HEK293 (cell line): ENCODE measurements at regions not wholly inside any gene's neighbourhood (a gene's known extent, or its start where the extent isn't known, plus 50 kb on each side); places are given as distances from the start of the nearest gene placed in this dataset.

ENCODE experiments used
- CTCF ChIA-PET: fragments of 350-600 bp; formaldehyde crosslinking; extraction: SDS; loops from one replicate; lab custom pipeline; 2021; ENCODE audit warnings: antibody characterized with exemption; lab: Yijun Ruan, JAX
- POLR2A ChIA-PET: fragments of 300-600 bp; formaldehyde crosslinking; extraction: SDS; loops from one replicate; lab custom pipeline; 2020; ENCODE audit warnings: antibody characterized with exemption, inconsistent platforms; lab: Yijun Ruan, JAX
- H3K27ac ChIP-seq: fragments of 200-500 bp; sonication (Bioruptor generic); 2 replicates; pipeline ENCODE4 v1.5.1; 2014; ENCODE audit warnings: low read depth, low read length, control low read depth, inconsistent platforms; ENCODE audit errors: extremely low read depth
- H3K36me3 ChIP-seq, 2 experiments: fragments of 200-500 bp in 1 of 2; sonication (Bioruptor generic) in 1 of 2; 1 replicate in 1 of 2; 2 replicates in 1 of 2; pipeline ENCODE4 v1.5.1; 2014 to 2017; ENCODE audit warnings: inconsistent platforms in 2 of 2, low read length in 2 of 2; ENCODE audit not compliant: control insufficient read depth in 2 of 2, insufficient read depth in 1 of 2
- H3K4me1 ChIP-seq: fragments of 200-500 bp; sonication (Bioruptor generic); 2 replicates; pipeline ENCODE4 v1.5.1; 2014; ENCODE audit warnings: mild to moderate bottlenecking, low read length, inconsistent platforms; ENCODE audit not compliant: control insufficient read depth, insufficient read depth
- H3K4me3 ChIP-seq: 2 replicates; pipeline ENCODE4 v1.5.1; 2011; ENCODE audit warnings: low read depth, mild to moderate bottlenecking, control low read depth, low read length, moderate library complexity
- H3K9me3 ChIP-seq: fragments of 200-500 bp; sonication (Bioruptor generic); 2 replicates; pipeline ENCODE4 v1.5.1; 2014; ENCODE audit warnings: low read depth, low read length, inconsistent platforms; ENCODE audit not compliant: control insufficient read depth, insufficient read depth
- AEBP2 ChIP-seq: fragments of 450-650 bp; formaldehyde crosslinking; IDR thresholded peaks from 2 replicates; pipeline ENCODE4 v1.5.1; 2016; ENCODE audit warnings: missing biosample characterization, missing genetic modification characterization, borderline replicate concordance
- GFI1B ChIP-seq: fragments of 450-650 bp; formaldehyde crosslinking; IDR thresholded peaks from 2 replicates; pipeline ENCODE4 v1.5.1; 2016; ENCODE audit warnings: missing biosample characterization, missing genetic modification characterization
- GLI4 ChIP-seq: fragments of 450-650 bp; formaldehyde crosslinking; IDR thresholded peaks from 2 replicates; pipeline ENCODE4 v1.5.1; 2016; ENCODE audit warnings: missing biosample characterization, missing genetic modification characterization
- HOXA7 ChIP-seq: sonication (generic); formaldehyde crosslinking; IDR thresholded peaks from 2 replicates; pipeline ENCODE4 v1.8.1; 2022; ENCODE audit warnings: missing genetic modification reagents, borderline replicate concordance
- HOXD13 ChIP-seq: sonication (generic); formaldehyde crosslinking; IDR thresholded peaks from 2 replicates; pipeline ENCODE4 v1.8.0; 2022; ENCODE audit warnings: missing genetic modification reagents, borderline replicate concordance
- KLF1 ChIP-seq: fragments of 450-650 bp; formaldehyde crosslinking; IDR thresholded peaks from 2 replicates; pipeline ENCODE4 v1.5.1; 2016; ENCODE audit warnings: missing biosample characterization, missing genetic modification characterization
- MEIS1 ChIP-seq: sonication (generic); formaldehyde crosslinking; IDR thresholded peaks from 2 replicates; pipeline ENCODE4 v1.8.1; 2022; ENCODE audit warnings: missing genetic modification reagents, mild to moderate bottlenecking, borderline replicate concordance
- OVOL3 ChIP-seq: fragments of 450-650 bp; formaldehyde crosslinking; IDR thresholded peaks from 2 replicates; pipeline ENCODE4 v1.5.1; 2016; ENCODE audit warnings: missing biosample characterization, missing genetic modification characterization
- PRDM6 ChIP-seq: fragments of 450-650 bp; formaldehyde crosslinking; IDR thresholded peaks from 2 replicates; pipeline ENCODE4 v1.5.1; 2017; ENCODE audit warnings: missing biosample characterization, missing genetic modification characterization
- REPIN1 ChIP-seq: fragments of 450-650 bp; formaldehyde crosslinking; IDR thresholded peaks from 2 replicates; pipeline ENCODE4 v1.5.1; 2017; ENCODE audit warnings: missing biosample characterization, missing genetic modification characterization, low read depth
- SP7 ChIP-seq: fragments of 450-650 bp; formaldehyde crosslinking; IDR thresholded peaks from 2 replicates; pipeline ENCODE4 v1.5.1; 2016; ENCODE audit warnings: missing biosample characterization, missing genetic modification characterization
- TCF7L2 ChIP-seq: IDR thresholded peaks from 2 replicates; pipeline ENCODE4 v1.6.1; 2011; ENCODE audit warnings: low read depth, mild to moderate bottlenecking, inconsistent platforms, low read length, moderate library complexity, borderline replicate concordance
- ZBTB21 ChIP-seq: fragments of 450-650 bp; formaldehyde crosslinking; IDR thresholded peaks from 2 replicates; pipeline ENCODE4 v1.5.1; 2017; ENCODE audit warnings: missing biosample characterization, missing genetic modification characterization
- ZBTB7A ChIP-seq: fragments of 450-650 bp; formaldehyde crosslinking; IDR thresholded peaks from 2 replicates; pipeline ENCODE4 v1.5.1; 2016; ENCODE audit warnings: low read depth, missing biosample characterization, missing genetic modification characterization
- ZIC2 ChIP-seq: fragments of 450-650 bp; formaldehyde crosslinking; IDR thresholded peaks from 2 replicates; pipeline ENCODE4 v1.5.1; 2016; ENCODE audit warnings: missing biosample characterization, missing genetic modification characterization
- ZNF10 ChIP-seq: fragments of 450-650 bp; formaldehyde crosslinking; IDR thresholded peaks from 2 replicates; pipeline ENCODE4 v1.5.1; 2017; ENCODE audit warnings: missing biosample characterization, missing genetic modification characterization
- ZNF112 ChIP-seq: fragments of 450-650 bp; formaldehyde crosslinking; IDR thresholded peaks from 2 replicates; pipeline ENCODE4 v1.5.0; 2017; ENCODE audit warnings: missing biosample characterization, missing genetic modification characterization
- ZNF114 ChIP-seq: fragments of 450-650 bp; formaldehyde crosslinking; IDR thresholded peaks from 2 replicates; pipeline ENCODE4 v1.5.0; 2017; ENCODE audit warnings: missing biosample characterization, missing genetic modification characterization
- ZNF18 ChIP-seq: fragments of 450-650 bp; formaldehyde crosslinking; IDR thresholded peaks from 2 replicates; pipeline ENCODE4 v1.5.1; 2016; ENCODE audit warnings: missing biosample characterization, missing genetic modification characterization
- ZNF214 ChIP-seq: fragments of 450-650 bp; formaldehyde crosslinking; IDR thresholded peaks from 2 replicates; pipeline ENCODE4 v1.5.1; 2017; ENCODE audit warnings: missing biosample characterization, mild to moderate bottlenecking, missing genetic modification characterization, borderline replicate concordance
- ZNF324 ChIP-seq: fragments of 450-650 bp; formaldehyde crosslinking; IDR thresholded peaks from 2 replicates; pipeline ENCODE4 v1.5.1; 2016; ENCODE audit warnings: missing biosample characterization, missing genetic modification characterization
- ZNF350 ChIP-seq: fragments of 450-650 bp; formaldehyde crosslinking; IDR thresholded peaks from 2 replicates; pipeline ENCODE4 v1.5.0; 2017; ENCODE audit warnings: missing biosample characterization, mild to moderate bottlenecking, missing genetic modification characterization
- ZNF366 ChIP-seq: fragments of 450-650 bp; formaldehyde crosslinking; conservative IDR thresholded peaks from 2 replicates; pipeline ENCODE4 v1.5.1; 2016; ENCODE audit warnings: missing biosample characterization, missing genetic modification characterization
- ZNF510 ChIP-seq: fragments of 450-650 bp; formaldehyde crosslinking; IDR thresholded peaks from 2 replicates; pipeline ENCODE4 v1.5.1; 2018; ENCODE audit warnings: mild to moderate bottlenecking, missing genetic modification characterization, missing biosample characterization; ENCODE audit not compliant: insufficient replicate concordance
- ZNF514 ChIP-seq: fragments of 450-650 bp; formaldehyde crosslinking; IDR thresholded peaks from 2 replicates; pipeline ENCODE4 v1.5.1; 2016; ENCODE audit warnings: missing biosample characterization, missing genetic modification characterization
- ZNF571 ChIP-seq: fragments of 450-650 bp; formaldehyde crosslinking; IDR thresholded peaks from 2 replicates; pipeline ENCODE4 v1.5.0; 2017; ENCODE audit warnings: missing biosample characterization, missing genetic modification characterization
- ZNF600 ChIP-seq: fragments of 450-650 bp; formaldehyde crosslinking; IDR thresholded peaks from 2 replicates; pipeline ENCODE4 v1.5.1; 2016; ENCODE audit warnings: missing biosample characterization, missing genetic modification characterization
- ZNF621 ChIP-seq: fragments of 450-650 bp; formaldehyde crosslinking; IDR thresholded peaks from 2 replicates; pipeline ENCODE4 v1.5.1; 2017; ENCODE audit warnings: missing biosample characterization, missing genetic modification characterization
- ZNF660 ChIP-seq: fragments of 450-650 bp; IDR thresholded peaks from 2 replicates; pipeline ENCODE4 v1.5.1; 2018; ENCODE audit warnings: missing biosample characterization, mild to moderate bottlenecking, missing genetic modification characterization
- ZNF692 ChIP-seq: fragments of 450-650 bp; formaldehyde crosslinking; IDR thresholded peaks from 2 replicates; pipeline ENCODE4 v1.5.1; 2016; ENCODE audit warnings: missing biosample characterization, missing genetic modification characterization
- ZSCAN16 ChIP-seq: fragments of 450-650 bp; formaldehyde crosslinking; IDR thresholded peaks from 2 replicates; pipeline ENCODE4 v1.5.1; 2016; ENCODE audit warnings: missing biosample characterization, missing genetic modification characterization

GRCh38 chr2:123687064-123687463 is 338.0 kb upstream of the CNTNAP5 start:
- Histone ChIP-seq H3K4me3 (no peak overlapping the region), H3K9me3 (no peaks in the 10 kb centered on the region), H3K36me3 (no peaks in the 10 kb centered on the region), H3K4me1 (no peaks in the 10 kb centered on the region), H3K27ac (no peak overlapping the region)
- ChIA-PET POLR2A (no interaction called here), CTCF (no interaction called here)
- no peak for TF ChIP-seq ZNF571
- TF ChIP-seq ZNF660: no peak
- TF ChIP-seq ZNF324: no peak
- no peak for TF ChIP-seq ZBTB21
- no peak for TF ChIP-seq ZNF114 (tag by site-specific recombination)
- no peak for TF ChIP-seq GLI4
- TF ChIP-seq ZSCAN16: no peak
- no peak for TF ChIP-seq TCF7L2
- TF ChIP-seq ZNF18 (tag by site-specific recombination): no peak
- TF ChIP-seq ZIC2 (tag by site-specific recombination): no peak
- no peak for TF ChIP-seq ZNF350 (tag by site-specific recombination)
- no peak for TF ChIP-seq ZNF10 (tag by site-specific recombination)
- TF ChIP-seq ZNF621 (tag by site-specific recombination): no peak
- TF ChIP-seq PRDM6 (tag by site-specific recombination): no peak
- no peak for TF ChIP-seq AEBP2 (tag by site-specific recombination)
- TF ChIP-seq ZNF692 (tag by site-specific recombination): no peak
- no peak for TF ChIP-seq ZNF514

- TF ChIP-seq ZNF214 (tag by site-specific recombination) (no peak), SP7 (tag by site-specific recombination) (no peak), MEIS1 (CRISPR knock-in tag) (no peak), REPIN1 (tag by site-specific recombination) (no peak), ZNF510 (tag by site-specific recombination) (no peak), ZNF112 (tag by site-specific recombination) (no peak), KLF1 (tag by site-specific recombination) (no peak), ZBTB7A (tag by site-specific recombination) (no peak), HOXD13 (CRISPR knock-in tag) (no peak), ZIC2 (tag by site-specific recombination) (no peak), HOXA7 (CRISPR knock-in tag) (no peak), OVOL3 (tag by site-specific recombination) (no peak), ZNF366 (tag by site-specific recombination) (no peak), ZNF600 (tag by site-specific recombination) (no peak), GFI1B (tag by site-specific recombination) (no peak)
- ChIA-PET CTCF (interaction anchor here (0.6 kb wide), 1 partner anchor 25 kb away, joined by 3 read pairs; no protein-coding TSS in a partner anchor), POLR2A (interaction anchor here (0.6 kb wide), 1 partner anchor 1063 kb away, joined by 9 read pairs; no protein-coding TSS in a partner anchor)
- Histone ChIP-seq H3K9me3 (no peaks in the 10 kb centered on the region), H3K4me1 (no peaks in the 10 kb centered on the region), H3K36me3 (no peaks in the 10 kb centered on the region), H3K27ac (no peak overlapping the region), H3K4me3 (no peak overlapping the region)
Measured at GRCh38 chr2:123688231-123688940, 336.7 kb upstream of the CNTNAP5 start.
